ENCODE measurements at regions not wholly inside any gene's neighbourhood (a gene's known extent, or its start where the extent isn't known, plus 50 kb on each side); places are given as distances from the start of the nearest gene placed in this dataset.

- no peak for TF ChIP-seq CTCF (IDR thresholded peaks at IDR 0.05)
- TF ChIP-seq POLR2A (IDR thresholded peaks at IDR 0.05): no peak
Observed at GRCh38 chr20:11287126-11287525, 613.3 kb upstream of the JAG1 start.

All from uterus (tissue), 2 donors.